DND-41 (cell line): ENCODE measurements at regions not wholly inside any gene's neighbourhood (a gene's known extent, or its start where the extent isn't known, plus 50 kb on each side); places are given as distances from the start of the nearest gene placed in this dataset.

ENCODE experiments used
- EZH2 ChIP-seq: IDR thresholded peaks from 3 replicates; pipeline ENCODE4 v1.6.1; 2012; ENCODE audit warnings: borderline replicate concordance, low read depth, mild to moderate bottlenecking, moderate library complexity, low read length, inconsistent platforms; ENCODE audit not compliant: severe bottlenecking
- TF ChIP-seq, protein P1 (sequence below): IDR thresholded peaks from 2 replicates; pipeline ENCODE4 v1.5.1; 2012; ENCODE audit warnings: borderline replicate concordance, low read length, moderate library complexity, mild to moderate bottlenecking; ENCODE audit not compliant: poor library complexity, severe bottlenecking; ENCODE audit errors: extremely low read depth

DNA sequence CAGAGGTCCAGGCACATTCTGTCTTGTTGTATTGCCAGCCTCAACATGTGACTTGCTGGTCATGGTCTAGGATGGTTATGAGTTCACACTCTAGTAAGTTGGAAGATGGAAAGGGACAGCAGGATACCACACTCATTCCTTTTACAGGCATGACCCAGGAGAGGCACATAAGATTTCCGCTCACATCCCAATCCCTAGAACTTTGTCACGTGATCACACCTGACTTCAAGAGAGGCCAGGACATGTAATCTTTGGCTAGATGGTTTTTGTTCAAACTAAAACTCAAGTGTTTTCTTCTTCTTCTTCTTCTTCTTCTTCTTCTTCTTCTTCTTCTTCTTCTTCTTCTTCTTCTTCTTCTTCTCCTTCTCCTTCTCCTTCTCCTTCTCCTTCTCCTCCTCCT, 53.4 kb upstream of the ARX start:
- TF ChIP-seq, protein P1, sequence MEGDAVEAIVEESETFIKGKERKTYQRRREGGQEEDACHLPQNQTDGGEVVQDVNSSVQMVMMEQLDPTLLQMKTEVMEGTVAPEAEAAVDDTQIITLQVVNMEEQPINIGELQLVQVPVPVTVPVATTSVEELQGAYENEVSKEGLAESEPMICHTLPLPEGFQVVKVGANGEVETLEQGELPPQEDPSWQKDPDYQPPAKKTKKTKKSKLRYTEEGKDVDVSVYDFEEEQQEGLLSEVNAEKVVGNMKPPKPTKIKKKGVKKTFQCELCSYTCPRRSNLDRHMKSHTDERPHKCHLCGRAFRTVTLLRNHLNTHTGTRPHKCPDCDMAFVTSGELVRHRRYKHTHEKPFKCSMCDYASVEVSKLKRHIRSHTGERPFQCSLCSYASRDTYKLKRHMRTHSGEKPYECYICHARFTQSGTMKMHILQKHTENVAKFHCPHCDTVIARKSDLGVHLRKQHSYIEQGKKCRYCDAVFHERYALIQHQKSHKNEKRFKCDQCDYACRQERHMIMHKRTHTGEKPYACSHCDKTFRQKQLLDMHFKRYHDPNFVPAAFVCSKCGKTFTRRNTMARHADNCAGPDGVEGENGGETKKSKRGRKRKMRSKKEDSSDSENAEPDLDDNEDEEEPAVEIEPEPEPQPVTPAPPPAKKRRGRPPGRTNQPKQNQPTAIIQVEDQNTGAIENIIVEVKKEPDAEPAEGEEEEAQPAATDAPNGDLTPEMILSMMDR = no peak
- TF ChIP-seq EZH2 = no peak
